Smooth muscle cell (in vitro differentiated cells): ENCODE measurements at regions not wholly inside any gene's neighbourhood (a gene's known extent, or its start where the extent isn't known, plus 50 kb on each side); places are given as distances from the start of the nearest gene placed in this dataset.

Experiments used
- DNase-seq: peaks from one replicate; lab custom pipeline; 2025; ENCODE audit not compliant: unreplicated experiment; lab: John Stamatoyannopoulos, UW
- H2AFZ ChIP-seq: fragments of 200-600 bp; sonication (generic); 2 replicates; pipeline ENCODE4 v1.6.0; 2016; ENCODE audit warnings: antibody characterized with exemption, low read depth, mild to moderate bottlenecking
- H3F3A ChIP-seq: fragments of 200-600 bp; sonication (generic); 2 replicates; pipeline ENCODE4 v1.6.0; 2017; ENCODE audit warnings: antibody characterized with exemption, low read depth
- H3K27ac ChIP-seq: fragments of 200-600 bp; sonication (generic); 2 replicates; pipeline ENCODE4 v1.5.1; 2016; ENCODE audit warnings: low read depth, mild to moderate bottlenecking
- H3K27me3 ChIP-seq: fragments of 200-600 bp; sonication (generic); 2 replicates; pipeline ENCODE4 v1.6.1; 2016; ENCODE audit warnings: low read depth, mild to moderate bottlenecking
- H3K36me3 ChIP-seq: fragments of 200-600 bp; sonication (generic); 2 replicates; pipeline ENCODE4 v1.5.1; 2016; ENCODE audit warnings: low read depth
- H3K4me1 ChIP-seq: fragments of 200-600 bp; sonication (generic); 2 replicates; pipeline ENCODE4 v1.5.1; 2016; ENCODE audit warnings: low read depth
- H3K4me2 ChIP-seq: fragments of 200-600 bp; sonication (generic); 2 replicates; pipeline ENCODE4 v1.6.0; 2016; ENCODE audit warnings: mild to moderate bottlenecking
- H3K4me3 ChIP-seq: fragments of 200-600 bp; sonication (generic); 2 replicates; pipeline ENCODE4 v1.5.1; 2016; ENCODE audit warnings: mild to moderate bottlenecking
- H3K79me2 ChIP-seq: fragments of 200-600 bp; sonication (generic); 2 replicates; pipeline ENCODE4 v1.6.0; 2016; ENCODE audit warnings: low read depth, mild to moderate bottlenecking
- H3K9ac ChIP-seq: fragments of 200-600 bp; sonication (generic); 2 replicates; pipeline ENCODE4 v1.6.0; 2016; ENCODE audit warnings: low read depth
- H3K9me3 ChIP-seq: fragments of 200-600 bp; sonication (generic); replicated peaks from 2 replicates; pipeline ENCODE4 v1.5.1; 2016; ENCODE audit warnings: low read depth
- H4K20me1 ChIP-seq: fragments of 200-600 bp; sonication (generic); 2 replicates; pipeline ENCODE4 v1.6.0; 2016; ENCODE audit warnings: low read depth
- WGBS: methylation state at CpG from one replicate; pipeline ENCODE4 v1.1.7; 2016; ENCODE audit warnings: low lambda C conversion rate; 5-methylcytosine and 5-hydroxymethylcytosine counted together
- TF ChIP-seq, protein P1 (sequence below): fragments of 200-600 bp; sonication (generic); IDR thresholded peaks from 2 replicates; pipeline ENCODE4 v1.5.1; 2017; ENCODE audit warnings: borderline replicate concordance, mild to moderate bottlenecking, antibody characterized with exemption; ENCODE audit not compliant: insufficient read depth, poor library complexity, severe bottlenecking

DNA sequence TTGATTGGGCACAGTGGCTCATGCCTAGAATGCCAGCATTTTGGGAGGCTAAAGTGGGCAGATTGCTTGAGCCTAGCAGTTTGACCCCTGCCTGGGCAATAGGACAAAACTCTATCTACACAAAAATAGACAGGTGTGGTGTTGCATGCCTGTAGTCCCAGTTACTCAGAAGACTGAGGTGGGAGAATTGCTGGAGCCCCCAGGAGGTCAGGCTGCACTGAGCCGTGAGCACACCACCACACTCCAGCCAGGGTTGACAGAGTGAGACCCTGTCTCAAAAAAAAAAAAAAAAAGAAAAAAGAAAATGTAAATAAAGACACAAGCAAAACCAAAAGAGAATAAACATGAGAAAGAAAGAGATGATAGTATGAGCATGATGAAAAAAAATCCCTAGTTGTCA lies 802.4 kb upstream of the ANO3 start:
- TF ChIP-seq, protein P1, sequence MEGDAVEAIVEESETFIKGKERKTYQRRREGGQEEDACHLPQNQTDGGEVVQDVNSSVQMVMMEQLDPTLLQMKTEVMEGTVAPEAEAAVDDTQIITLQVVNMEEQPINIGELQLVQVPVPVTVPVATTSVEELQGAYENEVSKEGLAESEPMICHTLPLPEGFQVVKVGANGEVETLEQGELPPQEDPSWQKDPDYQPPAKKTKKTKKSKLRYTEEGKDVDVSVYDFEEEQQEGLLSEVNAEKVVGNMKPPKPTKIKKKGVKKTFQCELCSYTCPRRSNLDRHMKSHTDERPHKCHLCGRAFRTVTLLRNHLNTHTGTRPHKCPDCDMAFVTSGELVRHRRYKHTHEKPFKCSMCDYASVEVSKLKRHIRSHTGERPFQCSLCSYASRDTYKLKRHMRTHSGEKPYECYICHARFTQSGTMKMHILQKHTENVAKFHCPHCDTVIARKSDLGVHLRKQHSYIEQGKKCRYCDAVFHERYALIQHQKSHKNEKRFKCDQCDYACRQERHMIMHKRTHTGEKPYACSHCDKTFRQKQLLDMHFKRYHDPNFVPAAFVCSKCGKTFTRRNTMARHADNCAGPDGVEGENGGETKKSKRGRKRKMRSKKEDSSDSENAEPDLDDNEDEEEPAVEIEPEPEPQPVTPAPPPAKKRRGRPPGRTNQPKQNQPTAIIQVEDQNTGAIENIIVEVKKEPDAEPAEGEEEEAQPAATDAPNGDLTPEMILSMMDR = no peak
- no peaks in the 10 kb centered on the region for H4K20me1 ChIP-seq
- H3K4me1 ChIP-seq = no peaks in the 10 kb centered on the region
- no peaks in the 10 kb centered on the region for H3K27me3 ChIP-seq
- H3K79me2 ChIP-seq = no peaks in the 10 kb centered on the region
- no peak overlapping the region for H3K4me2 ChIP-seq
- no peaks in the 10 kb centered on the region for H3F3A ChIP-seq
- no peak overlapping the region for H3K27ac ChIP-seq
- no peaks in the 10 kb centered on the region for H3K9me3 ChIP-seq
- H2AFZ ChIP-seq = no peak overlapping the region
- DNase-seq = no peak
- no peak overlapping the region for H3K9ac ChIP-seq
- no peaks in the 10 kb centered on the region for H3K36me3 ChIP-seq
- no peak overlapping the region for H3K4me3 ChIP-seq
- 92% methylated on average over 1 of the region's 1 CpG for WGBS

DNA sequence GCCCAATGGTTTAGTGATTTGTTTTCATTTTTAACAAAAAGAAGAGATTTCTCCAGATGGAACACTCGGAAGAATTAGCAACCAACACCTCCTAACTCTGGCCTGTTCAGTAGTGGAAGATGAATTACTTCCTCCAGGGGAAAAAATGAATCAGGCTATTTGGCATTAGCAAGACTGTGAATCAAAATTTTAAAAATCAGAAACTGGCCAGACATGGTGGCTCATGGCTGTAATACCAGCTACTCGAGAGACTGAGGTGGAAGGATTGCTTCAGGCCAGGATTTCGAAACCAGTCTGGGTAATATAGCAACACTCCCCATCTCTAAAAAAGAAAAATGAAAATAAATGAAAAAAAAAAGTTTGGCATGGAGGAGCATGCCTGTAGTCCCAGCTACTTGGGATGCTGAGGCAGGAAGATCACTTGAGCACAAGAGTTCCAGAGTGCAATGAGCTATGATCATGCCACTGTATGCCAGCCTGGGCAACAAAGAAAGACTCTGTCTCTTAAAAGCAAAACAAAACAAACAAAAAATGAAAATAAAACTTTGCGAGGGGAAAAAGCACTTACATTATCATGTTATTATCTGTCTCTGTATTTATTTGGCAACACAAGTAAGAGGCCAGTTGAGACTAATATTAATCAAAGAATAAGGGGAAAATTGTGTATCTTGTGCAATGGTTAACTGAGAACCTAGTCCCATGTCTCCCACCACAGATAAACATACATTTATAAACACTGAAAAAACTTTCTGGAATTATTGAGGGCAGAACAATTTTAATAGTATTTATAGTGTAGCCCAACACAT lies 796.3 kb upstream of the ANO3 start:
- H3K4me2 ChIP-seq = no peak overlapping the region
- DNase-seq = no peak
- no peaks in the 10 kb centered on the region for H3F3A ChIP-seq
- no peak overlapping the region for H3K27ac ChIP-seq
- no peaks in the 10 kb centered on the region for H3K79me2 ChIP-seq
- no peaks in the 10 kb centered on the region for H4K20me1 ChIP-seq
- H3K27me3 ChIP-seq = no peaks in the 10 kb centered on the region
- no peaks in the 10 kb centered on the region for H3K4me1 ChIP-seq
- no peaks in the 10 kb centered on the region for H3K36me3 ChIP-seq
- 83% methylated on average over 4 of the region's 4 CpGs for WGBS
- TF ChIP-seq, protein P1 = no peak
- no peaks in the 10 kb centered on the region for H3K9me3 ChIP-seq
- no peak overlapping the region for H3K9ac ChIP-seq
- no peak overlapping the region for H3K4me3 ChIP-seq
- no peak overlapping the region for H2AFZ ChIP-seq

DNA sequence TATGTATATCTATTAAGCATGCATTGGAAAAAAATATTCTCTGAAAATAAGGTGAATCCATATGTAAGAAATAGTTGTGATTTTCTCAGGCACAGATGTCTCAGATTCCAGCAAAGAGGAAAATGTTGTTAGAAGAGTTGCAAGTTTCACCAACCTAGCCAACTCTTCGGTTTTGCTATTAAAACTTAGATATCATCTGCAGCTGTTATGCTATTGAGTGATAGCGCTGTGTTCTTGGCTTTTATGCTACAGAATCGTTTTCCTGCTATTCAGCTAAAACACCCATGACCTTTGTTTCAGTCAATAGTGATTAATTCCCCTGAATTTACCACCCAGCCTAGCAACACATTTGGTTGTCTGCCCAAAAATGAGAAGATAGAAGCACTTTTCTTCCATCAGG lies 795.6 kb upstream of the ANO3 start:
- no peak overlapping the region for H3K27ac ChIP-seq
- H3K27me3 ChIP-seq = no peaks in the 10 kb centered on the region
- 85% methylated on average over 3 of the region's 3 CpGs for WGBS
- H3K4me3 ChIP-seq = no peak overlapping the region
- no peaks in the 10 kb centered on the region for H3F3A ChIP-seq
- H3K9me3 ChIP-seq = no peaks in the 10 kb centered on the region
- no peaks in the 10 kb centered on the region for H4K20me1 ChIP-seq
- TF ChIP-seq, protein P1 = no peak
- H3K36me3 ChIP-seq = no peaks in the 10 kb centered on the region
- no peak overlapping the region for H3K9ac ChIP-seq
- H3K4me1 ChIP-seq = no peaks in the 10 kb centered on the region
- no peak overlapping the region for H3K4me2 ChIP-seq
- no peak overlapping the region for H2AFZ ChIP-seq
- DNase-seq = no peak
- no peaks in the 10 kb centered on the region for H3K79me2 ChIP-seq

DNA sequence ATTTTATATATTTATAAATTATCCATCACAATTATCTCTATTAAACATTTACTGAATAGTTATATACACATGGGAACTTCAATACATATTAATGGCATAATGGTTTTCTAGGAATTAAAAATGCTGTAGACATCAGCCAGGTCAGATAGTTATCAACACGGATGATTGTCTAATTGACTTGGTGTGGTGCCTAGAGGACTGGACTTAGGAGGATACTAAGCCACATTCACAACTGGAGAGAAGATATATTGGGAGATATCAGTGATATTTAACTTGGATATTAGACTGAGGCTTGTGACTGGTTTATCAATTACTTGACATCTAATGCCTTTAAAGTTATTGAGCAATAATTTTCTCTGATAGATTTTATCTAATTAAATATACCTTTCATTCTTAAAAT lies 794.5 kb upstream of the ANO3 start:
- H2AFZ ChIP-seq = no peak overlapping the region
- 98% methylated on average over 1 of the region's 1 CpG for WGBS
- H3K27me3 ChIP-seq = no peaks in the 10 kb centered on the region
- DNase-seq = no peak
- H3K27ac ChIP-seq = no peak overlapping the region
- no peaks in the 10 kb centered on the region for H3K79me2 ChIP-seq
- H3K9me3 ChIP-seq = no peaks in the 10 kb centered on the region
- no peak overlapping the region for H3K9ac ChIP-seq
- H3K4me1 ChIP-seq = no peaks in the 10 kb centered on the region
- TF ChIP-seq, protein P1 = no peak
- H3K4me2 ChIP-seq = no peak overlapping the region
- H4K20me1 ChIP-seq = no peaks in the 10 kb centered on the region
- H3K4me3 ChIP-seq = no peak overlapping the region
- no peaks in the 10 kb centered on the region for H3F3A ChIP-seq
- H3K36me3 ChIP-seq = no peaks in the 10 kb centered on the region
